ENCODE measurements at regions not wholly inside any gene's neighbourhood (a gene's known extent, or its start where the extent isn't known, plus 50 kb on each side); places are given as distances from the start of the nearest gene placed in this dataset.
A peak's percentile ranks its signal among the peaks of the same experiment; 100 is the strongest.

DNA sequence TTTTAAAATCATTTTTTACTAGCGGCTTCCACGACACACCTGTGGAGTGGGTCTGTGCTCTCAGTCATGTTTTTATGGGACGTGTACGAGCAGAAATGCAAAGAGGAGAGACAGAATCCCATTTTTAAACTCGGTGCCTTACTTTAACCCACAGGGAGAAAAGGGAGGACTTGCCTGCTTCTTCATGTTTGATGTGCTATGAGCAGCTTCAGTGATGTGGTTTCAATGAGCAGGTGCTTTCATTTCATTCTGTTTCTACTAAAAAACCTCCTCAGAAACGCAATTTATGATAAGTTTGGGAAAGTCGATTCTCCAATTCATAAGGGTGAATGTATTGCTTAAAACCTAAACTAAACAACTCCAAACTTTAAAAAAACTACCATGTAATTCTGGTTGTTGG, 537.2 kb downstream of the GATA3 start:
- no peak for DNase-seq (ENCODE audit: low spot score)
- no peak overlapping the region for H3K27ac ChIP-seq
- POLR2A ChIA-PET (ENCODE audit: low non-redundant PET): no interaction called here
- TF ChIP-seq, protein P1, sequence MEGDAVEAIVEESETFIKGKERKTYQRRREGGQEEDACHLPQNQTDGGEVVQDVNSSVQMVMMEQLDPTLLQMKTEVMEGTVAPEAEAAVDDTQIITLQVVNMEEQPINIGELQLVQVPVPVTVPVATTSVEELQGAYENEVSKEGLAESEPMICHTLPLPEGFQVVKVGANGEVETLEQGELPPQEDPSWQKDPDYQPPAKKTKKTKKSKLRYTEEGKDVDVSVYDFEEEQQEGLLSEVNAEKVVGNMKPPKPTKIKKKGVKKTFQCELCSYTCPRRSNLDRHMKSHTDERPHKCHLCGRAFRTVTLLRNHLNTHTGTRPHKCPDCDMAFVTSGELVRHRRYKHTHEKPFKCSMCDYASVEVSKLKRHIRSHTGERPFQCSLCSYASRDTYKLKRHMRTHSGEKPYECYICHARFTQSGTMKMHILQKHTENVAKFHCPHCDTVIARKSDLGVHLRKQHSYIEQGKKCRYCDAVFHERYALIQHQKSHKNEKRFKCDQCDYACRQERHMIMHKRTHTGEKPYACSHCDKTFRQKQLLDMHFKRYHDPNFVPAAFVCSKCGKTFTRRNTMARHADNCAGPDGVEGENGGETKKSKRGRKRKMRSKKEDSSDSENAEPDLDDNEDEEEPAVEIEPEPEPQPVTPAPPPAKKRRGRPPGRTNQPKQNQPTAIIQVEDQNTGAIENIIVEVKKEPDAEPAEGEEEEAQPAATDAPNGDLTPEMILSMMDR (conservative IDR thresholded peaks at IDR 0.05; ENCODE audit: low read depth): no peak
- CTCF ChIA-PET: no interaction called here

DNA sequence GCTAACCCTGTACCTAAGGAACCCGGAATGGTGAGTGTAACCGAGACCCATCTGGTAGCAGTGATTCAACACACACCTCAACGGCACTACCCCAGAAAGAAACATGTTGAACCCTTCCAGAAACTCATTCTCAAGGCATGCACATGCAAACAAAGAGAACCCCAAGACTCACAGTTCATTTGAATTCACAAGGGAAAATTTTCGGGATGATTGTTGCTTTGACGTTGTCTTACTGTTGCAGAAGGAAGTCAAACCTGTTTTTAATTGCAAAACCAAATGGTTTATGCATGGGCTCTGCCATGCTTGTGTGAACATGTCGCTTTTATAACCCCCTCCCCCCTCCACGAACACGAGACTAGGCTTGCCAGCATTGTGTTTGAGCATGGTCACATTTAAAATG, 539.7 kb downstream of the GATA3 start:
- TF ChIP-seq, protein P1 (conservative IDR thresholded peaks at IDR 0.05; ENCODE audit: low read depth): no peak

DNA sequence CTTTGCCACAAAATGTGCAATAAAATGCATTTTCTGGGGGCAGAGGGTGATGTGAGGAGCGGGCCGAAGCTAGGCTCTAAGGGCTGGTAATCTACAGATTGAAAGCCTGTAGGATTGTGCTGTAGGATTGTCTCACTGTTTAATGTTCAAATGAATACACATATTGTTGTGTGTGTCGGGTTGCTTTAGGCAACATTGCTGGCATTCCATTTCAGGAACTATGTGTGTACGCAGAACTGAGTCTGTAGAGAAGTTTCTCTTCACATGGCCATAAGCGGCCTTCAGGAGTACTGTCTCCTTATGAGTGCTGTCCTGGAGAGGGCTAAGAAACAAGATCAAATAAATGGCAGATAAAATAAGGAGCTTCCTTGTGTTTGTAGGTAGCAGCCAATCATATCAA, 540.2 kb downstream of the GATA3 start:
- TF ChIP-seq, protein P1 (conservative IDR thresholded peaks at IDR 0.05; ENCODE audit: low read depth): no peak
- POLR2A ChIA-PET (ENCODE audit: low non-redundant PET): no interaction called here
- CTCF ChIA-PET: no interaction called here
- no peak for DNase-seq (ENCODE audit: low spot score)
- no peak overlapping the region for H3K27ac ChIP-seq

More for the DNA sequence above, 539.7 kb downstream of the GATA3 start:
- ChIA-PET CTCF (no interaction called here), POLR2A (ENCODE audit: low non-redundant PET) (no interaction called here)
- peak; percentile 21 for DNase-seq (ENCODE audit: low spot score)
- H3K27ac ChIP-seq: no peak overlapping the region

DNA sequence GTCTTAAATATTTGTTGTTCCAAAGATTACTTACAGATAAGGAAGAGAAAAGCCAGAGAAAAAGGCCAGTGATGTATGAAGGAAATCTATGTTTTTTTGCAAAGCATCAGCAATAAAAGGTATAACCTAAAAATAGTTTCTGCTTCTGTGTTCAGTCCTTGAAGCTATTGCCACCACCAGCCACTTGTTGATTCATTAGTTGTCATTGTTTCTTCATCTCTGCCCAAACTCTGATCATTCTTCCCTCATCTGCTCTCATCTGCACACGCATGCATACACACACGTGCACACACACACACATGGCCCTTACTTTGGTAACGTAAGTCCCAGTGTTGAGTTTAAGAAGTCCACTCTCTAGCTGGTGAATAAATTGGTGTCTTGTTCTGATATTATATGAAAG, 540.7 kb downstream of the GATA3 start:
- no peak overlapping the region for H3K27ac ChIP-seq
- no peak for DNase-seq (ENCODE audit: low spot score)
- TF ChIP-seq, protein P1 (conservative IDR thresholded peaks at IDR 0.05; ENCODE audit: low read depth): no peak
- CTCF ChIA-PET: no interaction called here
- POLR2A ChIA-PET (ENCODE audit: low non-redundant PET): no interaction called here

DNA sequence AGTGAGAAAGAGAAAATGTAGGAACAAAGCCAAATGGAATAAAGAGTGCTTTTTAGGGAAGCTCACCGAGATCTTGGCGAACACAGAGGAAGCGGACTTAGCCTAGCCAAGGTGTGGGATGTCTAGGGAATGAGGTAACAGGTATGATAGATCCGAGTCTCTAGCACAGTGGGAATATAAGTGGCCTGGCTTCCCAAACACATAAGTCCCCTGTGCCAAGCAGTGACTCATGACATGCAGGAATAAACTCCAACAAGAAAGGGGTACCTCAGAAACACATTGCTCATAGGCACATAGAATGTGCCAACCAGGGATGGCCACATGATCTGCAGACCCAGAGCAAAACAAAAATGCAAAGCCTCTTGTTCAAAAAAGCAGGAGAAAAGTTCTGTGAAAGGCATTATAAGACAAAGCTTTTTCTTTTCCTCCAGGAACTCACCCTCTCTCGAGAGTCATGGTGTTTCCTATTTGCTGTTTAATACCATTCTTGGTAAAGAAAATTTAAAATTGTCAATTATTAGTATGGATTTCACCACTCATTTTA, 542.5 kb downstream of the GATA3 start:
- ChIA-PET CTCF (interaction anchor here (1.1 kb wide), 1 partner anchor 66 kb away, joined by 4 read pairs; no protein-coding TSS in a partner anchor), POLR2A (ENCODE audit: low non-redundant PET) (no interaction called here)
- no peak for DNase-seq (ENCODE audit: low spot score)
- TF ChIP-seq, protein P1 (conservative IDR thresholded peaks at IDR 0.05; ENCODE audit: low read depth): no peak
- H3K27ac ChIP-seq: no peak overlapping the region

DNA sequence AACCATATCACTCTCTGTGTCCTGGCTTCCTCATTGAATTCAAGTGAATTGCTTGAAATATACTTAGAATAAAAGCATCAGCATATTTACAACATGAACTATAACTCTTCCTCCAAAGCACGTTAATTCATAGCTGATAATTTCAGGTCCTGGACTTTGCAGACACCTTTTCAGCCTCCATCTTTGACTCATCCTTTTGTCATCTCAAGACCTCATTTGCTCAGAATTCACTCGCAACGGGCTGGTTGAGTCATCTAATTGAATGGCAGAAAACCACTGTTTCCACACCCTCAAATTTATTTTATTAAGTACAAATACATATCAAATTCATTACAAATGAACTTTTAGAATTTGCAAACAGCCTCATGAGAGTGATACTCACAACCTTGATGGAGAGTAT, 545.7 kb downstream of the GATA3 start:
- H3K27ac ChIP-seq: no peak overlapping the region
- TF ChIP-seq, protein P1 (conservative IDR thresholded peaks at IDR 0.05; ENCODE audit: low read depth): no peak
- CTCF ChIA-PET: interaction anchor here (0.6 to 1.0 kb wide), 2 partner anchors 51 to 1696 kb away, joined by 3 to 5 read pairs; no protein-coding TSS in a partner anchor
- peak; percentile 79 for DNase-seq (ENCODE audit: low spot score)
- POLR2A ChIA-PET (ENCODE audit: low non-redundant PET): no interaction called here

Data from RWPE1 (cell line).